ENCODE measurements at regions not wholly inside any gene's neighbourhood (a gene's known extent, or its start where the extent isn't known, plus 50 kb on each side); places are given as distances from the start of the nearest gene placed in this dataset.

GRCh38 chr9:99569840-99570239, 251.8 kb upstream of the NR4A3 start:
- TF ChIP-seq, protein P1, sequence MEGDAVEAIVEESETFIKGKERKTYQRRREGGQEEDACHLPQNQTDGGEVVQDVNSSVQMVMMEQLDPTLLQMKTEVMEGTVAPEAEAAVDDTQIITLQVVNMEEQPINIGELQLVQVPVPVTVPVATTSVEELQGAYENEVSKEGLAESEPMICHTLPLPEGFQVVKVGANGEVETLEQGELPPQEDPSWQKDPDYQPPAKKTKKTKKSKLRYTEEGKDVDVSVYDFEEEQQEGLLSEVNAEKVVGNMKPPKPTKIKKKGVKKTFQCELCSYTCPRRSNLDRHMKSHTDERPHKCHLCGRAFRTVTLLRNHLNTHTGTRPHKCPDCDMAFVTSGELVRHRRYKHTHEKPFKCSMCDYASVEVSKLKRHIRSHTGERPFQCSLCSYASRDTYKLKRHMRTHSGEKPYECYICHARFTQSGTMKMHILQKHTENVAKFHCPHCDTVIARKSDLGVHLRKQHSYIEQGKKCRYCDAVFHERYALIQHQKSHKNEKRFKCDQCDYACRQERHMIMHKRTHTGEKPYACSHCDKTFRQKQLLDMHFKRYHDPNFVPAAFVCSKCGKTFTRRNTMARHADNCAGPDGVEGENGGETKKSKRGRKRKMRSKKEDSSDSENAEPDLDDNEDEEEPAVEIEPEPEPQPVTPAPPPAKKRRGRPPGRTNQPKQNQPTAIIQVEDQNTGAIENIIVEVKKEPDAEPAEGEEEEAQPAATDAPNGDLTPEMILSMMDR (IDR thresholded peaks at IDR 0.05; ENCODE audit: control extremely low read depth, extremely low read depth, low read depth, missing control alignments): no peak
- no peak for DNase-seq (ENCODE audit: extremely low spot score)
- CTCF ChIA-PET: interaction anchor here (1.6 kb wide), 1 partner anchor 21 kb away, joined by 4 read pairs; no protein-coding TSS in a partner anchor
- POLR2A ChIA-PET: no interaction called here

DNA sequence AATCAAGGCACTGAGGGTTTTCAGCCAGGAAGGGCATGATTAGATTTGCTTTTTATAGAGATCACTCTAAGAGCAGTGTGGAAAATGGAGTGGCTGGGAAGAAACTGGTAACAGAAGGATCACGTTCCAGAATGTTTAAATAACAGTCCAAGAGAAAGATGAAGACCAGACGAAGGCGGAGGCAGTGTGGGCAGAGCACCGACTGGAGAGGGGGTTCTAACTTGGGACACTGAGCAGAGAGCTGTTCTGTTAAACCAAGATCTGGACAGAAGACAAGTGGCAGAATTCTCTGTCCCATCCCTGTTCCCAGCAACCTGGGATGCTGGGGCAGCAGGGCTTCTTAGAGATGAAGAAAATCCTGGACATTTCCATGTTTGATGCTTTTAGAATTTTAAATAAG, 249.1 kb upstream of the NR4A3 start:
- DNase-seq (ENCODE audit: extremely low spot score): no peak
- ChIA-PET POLR2A (no interaction called here), CTCF (interaction anchor here (1.7 kb wide), 1 partner anchor 10 kb away, joined by 6 read pairs; no protein-coding TSS in a partner anchor)
- TF ChIP-seq, protein P1 (IDR thresholded peaks at IDR 0.05; ENCODE audit: control extremely low read depth, extremely low read depth, low read depth, missing control alignments): no peak

DNA sequence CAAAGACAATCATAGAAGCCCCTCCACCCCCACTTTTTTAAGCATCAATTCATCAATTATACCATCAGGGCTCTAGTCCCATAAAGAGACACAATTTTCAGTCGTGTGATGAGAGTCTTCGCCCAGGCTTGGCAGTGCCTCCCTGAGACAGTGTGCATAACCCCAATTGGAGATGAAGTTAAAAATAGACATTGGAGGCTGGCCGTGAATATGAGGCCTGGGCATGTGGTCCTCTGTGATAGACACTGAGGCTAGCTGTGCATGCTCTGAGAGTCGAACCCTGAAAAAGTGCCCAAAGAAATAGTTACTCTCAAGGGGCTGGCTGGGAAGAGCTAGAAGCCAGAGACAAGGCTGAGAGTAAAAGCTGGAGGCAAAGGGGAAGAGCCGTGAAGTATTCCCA, 248.6 kb upstream of the NR4A3 start:
- no peak for DNase-seq (ENCODE audit: extremely low spot score)
- TF ChIP-seq, protein P1 (IDR thresholded peaks at IDR 0.05; ENCODE audit: control extremely low read depth, extremely low read depth, low read depth, missing control alignments): no peak
- CTCF ChIA-PET: interaction anchor here (1.2 to 1.7 kb wide), 2 partner anchors 10 to 35 kb away, joined by 3 to 6 read pairs; no protein-coding TSS in a partner anchor
- POLR2A ChIA-PET: no interaction called here

- ChIA-PET POLR2A (no interaction called here), CTCF (interaction anchor here (0.6 to 1.7 kb wide), 5 partner anchors 9 to 147 kb away, joined by 3 to 6 read pairs (median 3); no protein-coding TSS in a partner anchor)
- TF ChIP-seq, protein P1 (IDR thresholded peaks at IDR 0.05; ENCODE audit: control extremely low read depth, extremely low read depth, low read depth, missing control alignments): no peak
- no peak for DNase-seq (ENCODE audit: extremely low spot score)
These were observed 247.8 kb upstream of the NR4A3 start for GRCh38 chr9:99573886-99574285.

GRCh38 chr9:99576002-99576401, 245.7 kb upstream of the NR4A3 start:
- POLR2A ChIA-PET: no interaction called here
- CTCF ChIA-PET: interaction anchor here (1.4 to 1.9 kb wide), 3 partner anchors 9 to 442 kb away, joined by 3 to 5 read pairs (median 3); no protein-coding TSS in a partner anchor
- no peak for DNase-seq (ENCODE audit: extremely low spot score)
- TF ChIP-seq, protein P1 (IDR thresholded peaks at IDR 0.05; ENCODE audit: control extremely low read depth, extremely low read depth, low read depth, missing control alignments): no peak

DNA sequence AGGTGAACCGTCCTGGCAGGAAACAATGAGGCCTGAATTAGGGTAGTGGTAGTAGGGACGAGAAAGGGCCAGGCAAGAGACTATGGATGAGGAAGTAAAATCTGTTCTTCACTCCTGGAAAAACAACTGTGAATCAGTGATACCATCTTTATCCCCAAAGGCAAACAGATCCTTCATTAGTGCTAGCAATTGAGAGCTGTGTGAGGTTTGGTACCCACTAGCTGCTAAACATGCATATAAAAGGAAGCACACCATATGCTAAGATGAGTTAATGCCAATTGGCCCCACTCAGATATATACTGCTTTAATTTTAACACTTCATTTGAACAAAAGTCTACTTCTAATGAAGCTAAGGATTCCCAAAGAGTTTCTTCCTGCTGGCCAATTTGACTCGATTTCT, 244.8 kb upstream of the NR4A3 start:
- no peak for DNase-seq (ENCODE audit: extremely low spot score)
- TF ChIP-seq, protein P1 (IDR thresholded peaks at IDR 0.05; ENCODE audit: control extremely low read depth, extremely low read depth, low read depth, missing control alignments): no peak
- POLR2A ChIA-PET: no interaction called here
- CTCF ChIA-PET: interaction anchor here (0.8 to 1.9 kb wide), 4 partner anchors 8 to 26 kb away, joined by 3 to 5 read pairs (median 4); no protein-coding TSS in a partner anchor
